Activated CD4-positive, alpha-beta T cell treated with anti-CD3 and anti-CD28 coated beads, Interleukin-2, amount 50 U/mL, for 24 hours (primary cell): ENCODE measurements at regions not wholly inside any gene's neighbourhood (a gene's known extent, or its start where the extent isn't known, plus 50 kb on each side); places are given as distances from the start of the nearest gene placed in this dataset.

Source experiments
- DNase-seq, 2 donors: peaks; one replicate each; pipeline ENCODE4 v3.0.0-alpha.2; 2020; ENCODE audit warnings: low read depth in 1 of 2, low spot score in 1 of 2

DNA sequence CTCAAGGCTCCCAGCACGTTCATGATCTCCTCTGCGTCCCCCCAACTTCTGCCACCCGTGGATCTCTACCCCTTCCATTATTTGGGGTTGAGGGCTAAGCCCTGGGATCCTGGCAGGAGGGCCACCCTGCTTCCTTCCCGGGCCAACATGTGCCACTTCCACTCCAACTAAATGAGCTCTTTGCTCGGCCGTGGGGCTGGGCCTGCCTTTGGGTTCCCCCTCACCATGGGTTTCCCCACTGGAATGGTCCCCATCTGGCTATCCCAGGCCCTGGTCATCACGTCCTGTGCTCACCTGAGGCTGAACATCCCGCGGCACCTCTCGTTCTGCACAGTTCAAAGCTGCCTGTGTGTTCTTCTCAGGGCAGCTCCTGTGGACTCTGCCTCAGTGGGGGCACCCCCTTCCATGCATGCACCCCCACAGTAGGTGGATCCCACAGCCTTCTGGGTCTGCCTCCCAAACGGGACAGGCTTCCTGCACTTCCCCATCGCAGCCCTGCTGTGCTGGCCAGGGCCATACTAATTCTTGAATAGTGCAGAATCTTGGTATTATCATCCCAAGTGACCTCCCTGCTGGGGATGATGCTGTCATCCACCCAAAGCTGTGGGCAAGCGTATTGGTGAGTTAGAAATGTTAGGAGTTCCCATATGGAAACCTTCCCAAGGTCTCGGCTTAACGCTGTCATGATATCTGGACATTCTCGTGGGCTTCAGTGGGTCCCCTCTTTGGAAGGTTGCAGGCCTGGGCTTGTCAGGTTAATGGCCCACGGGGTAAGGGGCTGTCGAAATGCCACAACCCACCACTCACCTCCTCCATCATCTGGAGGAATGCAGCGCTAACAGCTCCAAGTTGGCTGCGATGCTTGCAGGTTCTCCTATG, 150.5 kb upstream of the TWIST2 start:
- no peak for DNase-seq

DNA sequence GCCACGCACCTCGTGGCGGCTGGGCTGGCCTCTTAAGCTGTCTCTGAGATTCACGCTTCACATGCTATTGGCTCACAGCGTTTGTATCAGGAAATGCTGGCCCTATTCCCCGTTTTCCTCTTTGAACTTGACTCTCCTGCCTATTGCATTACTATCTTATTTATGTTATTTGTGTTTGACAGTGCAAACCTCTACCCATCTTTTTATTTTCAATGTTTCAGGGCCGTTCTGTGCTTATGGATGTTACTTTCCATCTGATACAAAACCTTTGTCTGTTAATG, 149.9 kb upstream of the TWIST2 start:
- DNase-seq, result no peak

DNA sequence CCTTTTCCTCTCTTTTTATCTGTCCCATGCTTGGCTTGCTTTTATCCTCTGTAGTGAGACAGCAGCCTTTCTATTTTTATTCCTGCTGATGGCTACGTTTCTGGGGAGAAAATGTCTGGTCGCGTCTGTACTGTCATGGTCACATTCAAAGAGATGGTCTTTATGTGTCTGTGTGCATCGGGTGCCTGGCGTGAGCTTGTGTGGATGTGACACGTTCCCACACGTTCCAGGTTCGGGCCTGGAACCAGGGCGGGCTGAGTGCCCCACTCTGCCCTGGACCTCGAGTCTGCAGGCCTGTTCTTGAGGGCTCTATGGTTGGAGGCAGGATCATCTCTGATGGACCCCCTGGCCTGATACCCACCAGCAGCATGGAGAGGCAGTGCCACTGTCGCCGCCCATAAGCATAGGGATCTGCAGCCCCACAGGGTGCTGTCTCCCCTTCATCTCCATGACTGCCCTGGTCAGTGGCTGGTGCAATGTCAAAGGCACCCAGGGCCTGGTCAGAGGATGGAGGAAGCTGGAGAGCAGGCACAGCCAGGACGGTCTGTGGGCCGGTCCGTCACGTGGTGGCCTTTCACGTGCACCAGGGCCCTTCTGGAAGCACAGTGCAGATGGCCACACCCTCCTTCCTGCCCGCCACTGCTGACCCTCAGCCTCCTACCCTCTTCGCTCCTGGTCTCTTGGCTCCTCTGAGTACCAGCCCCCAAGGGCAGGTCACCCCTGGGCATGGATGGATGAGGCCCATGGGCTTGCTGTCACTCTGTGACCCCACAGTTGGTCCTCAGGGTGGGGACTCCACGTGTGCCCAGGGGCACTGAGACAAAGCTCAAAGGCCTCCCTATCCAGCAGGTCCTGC, 149.2 kb upstream of the TWIST2 start:
- no peak for DNase-seq

DNA sequence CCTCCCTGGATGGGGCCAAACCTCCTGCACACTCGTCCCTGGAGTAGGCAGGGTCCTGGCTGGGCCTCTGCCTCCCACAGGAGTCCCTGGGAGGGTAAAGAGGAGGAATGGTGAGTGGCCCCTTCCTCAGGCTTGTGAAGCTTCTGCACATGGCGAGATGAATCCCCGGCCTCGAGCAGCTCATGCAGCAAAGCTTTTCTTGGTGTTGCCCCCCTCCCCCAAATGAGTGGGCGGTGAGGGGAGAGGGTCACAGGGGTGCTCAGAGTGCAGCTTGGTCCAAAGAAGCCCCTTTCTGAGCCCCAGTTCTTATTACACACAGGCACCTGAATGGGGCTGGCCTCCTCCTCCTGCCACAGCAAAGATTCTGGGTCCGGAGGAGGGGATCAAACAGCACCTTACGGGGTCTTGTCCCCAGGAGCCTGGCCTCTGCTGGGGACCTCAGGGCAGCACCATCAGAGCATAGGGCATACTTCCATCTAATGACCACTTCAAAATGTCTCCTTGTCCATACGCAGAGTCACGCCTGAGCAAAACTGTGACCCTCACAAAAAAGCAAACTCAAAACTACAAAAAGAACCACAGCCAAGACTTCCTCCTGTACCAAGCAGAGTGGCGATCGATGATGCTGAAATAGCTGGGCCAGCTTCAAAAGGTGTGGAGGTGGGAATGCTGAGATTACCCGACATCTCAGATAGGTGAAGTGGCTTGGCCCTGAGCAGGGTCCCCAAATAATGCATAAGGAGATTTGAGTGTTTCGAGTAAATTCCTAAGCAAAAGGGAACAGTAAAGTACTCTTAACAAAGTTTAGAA, 148.4 kb upstream of the TWIST2 start:
- no peak for DNase-seq

DNA sequence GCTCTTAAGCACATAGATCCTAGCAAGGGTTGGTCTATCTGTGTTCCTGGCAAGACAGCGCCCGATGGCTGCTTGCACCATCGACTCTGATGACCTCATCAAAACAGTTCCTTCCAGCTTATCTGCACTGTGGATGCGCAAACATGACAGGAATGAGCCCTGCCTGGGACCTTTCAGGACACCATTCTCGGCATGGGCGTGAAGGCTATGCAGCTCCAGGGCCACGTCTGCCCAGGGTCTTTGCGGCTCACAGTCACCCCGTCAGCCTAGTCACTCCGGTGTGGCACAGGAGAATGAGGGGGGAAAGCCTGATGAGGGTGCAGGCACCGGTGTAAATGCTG, 147.8 kb upstream of the TWIST2 start:
- no peak for DNase-seq

DNA sequence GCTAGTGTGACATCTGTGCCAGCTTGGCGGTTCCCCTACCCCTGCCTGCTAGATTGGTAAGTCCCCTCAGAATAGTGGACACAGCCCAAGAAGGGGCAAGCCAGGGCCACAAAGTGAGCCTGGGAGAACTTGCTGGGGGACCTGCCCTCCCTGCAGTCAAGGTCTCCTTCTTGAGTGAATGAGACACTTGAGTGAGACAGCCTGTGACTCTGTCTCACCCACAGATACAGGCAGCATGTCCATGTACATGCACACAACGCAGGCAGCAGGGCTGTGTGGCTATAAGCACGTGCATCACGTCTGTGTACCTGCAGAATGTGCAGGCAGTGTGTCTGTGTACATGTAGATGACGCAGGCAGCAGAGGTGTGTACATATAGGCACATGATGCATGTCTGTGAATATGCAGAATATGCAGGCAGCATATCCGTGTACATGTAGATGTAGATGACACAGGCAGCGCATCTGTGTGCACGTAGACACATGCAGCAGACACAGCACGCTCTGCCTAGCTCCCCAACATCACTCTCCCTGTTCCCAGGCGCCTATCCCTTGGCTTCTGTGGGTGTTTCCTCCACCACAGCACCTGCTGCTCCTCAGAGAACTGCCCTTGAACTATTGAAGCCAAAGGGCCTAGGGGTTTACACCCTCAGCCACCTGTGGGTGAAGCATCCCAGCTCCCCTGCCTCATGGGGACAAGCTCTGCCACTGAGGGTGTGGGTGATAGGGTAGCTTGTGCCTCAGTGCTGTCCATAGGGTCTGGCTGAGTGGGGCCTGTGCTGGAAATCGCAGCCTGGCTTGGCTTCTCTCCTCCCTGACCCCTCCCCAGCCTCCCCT, 147.2 kb upstream of the TWIST2 start:
- no peak for DNase-seq

DNA sequence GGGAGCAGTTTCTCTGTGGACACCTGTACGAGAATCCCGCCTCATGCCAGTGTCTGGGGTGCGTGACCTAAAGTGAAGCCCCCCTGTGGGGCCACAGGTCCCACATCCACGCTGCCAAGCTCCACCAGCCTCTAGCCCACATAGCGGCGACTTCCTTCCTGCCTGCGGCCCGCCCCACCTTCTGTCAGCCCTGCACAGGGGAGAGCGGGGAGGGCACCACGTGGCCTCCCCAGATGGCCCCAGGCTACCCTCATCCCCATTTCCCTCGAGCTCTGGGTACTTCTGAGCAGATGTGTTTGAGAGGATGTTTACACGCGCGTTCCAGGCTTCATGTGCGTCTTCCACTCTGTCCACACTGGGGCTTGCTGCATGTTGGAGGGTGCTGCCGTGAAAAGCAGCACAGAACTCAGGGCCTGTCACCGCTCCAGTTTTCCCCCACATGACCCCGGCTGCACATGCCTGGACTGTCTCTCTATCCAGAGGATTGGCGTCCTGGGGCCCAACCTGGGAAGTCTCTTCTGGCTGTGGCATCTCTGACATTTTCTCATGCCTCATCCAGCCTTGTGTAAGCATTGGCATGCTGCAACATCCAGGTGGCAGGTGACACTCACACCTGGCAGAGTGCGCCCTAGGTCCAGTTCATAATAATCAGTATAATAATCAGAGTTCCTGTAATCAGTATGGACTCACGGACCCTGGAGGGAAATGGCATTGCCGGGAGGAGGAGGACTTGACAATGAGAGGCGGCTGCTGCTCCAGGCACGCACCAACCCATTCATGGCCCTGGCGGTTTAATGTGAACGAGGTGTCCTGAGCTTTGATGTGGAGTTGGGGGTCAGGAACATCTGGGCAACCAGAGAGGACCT, 146.3 kb upstream of the TWIST2 start:
- DNase-seq, result no peak

DNA sequence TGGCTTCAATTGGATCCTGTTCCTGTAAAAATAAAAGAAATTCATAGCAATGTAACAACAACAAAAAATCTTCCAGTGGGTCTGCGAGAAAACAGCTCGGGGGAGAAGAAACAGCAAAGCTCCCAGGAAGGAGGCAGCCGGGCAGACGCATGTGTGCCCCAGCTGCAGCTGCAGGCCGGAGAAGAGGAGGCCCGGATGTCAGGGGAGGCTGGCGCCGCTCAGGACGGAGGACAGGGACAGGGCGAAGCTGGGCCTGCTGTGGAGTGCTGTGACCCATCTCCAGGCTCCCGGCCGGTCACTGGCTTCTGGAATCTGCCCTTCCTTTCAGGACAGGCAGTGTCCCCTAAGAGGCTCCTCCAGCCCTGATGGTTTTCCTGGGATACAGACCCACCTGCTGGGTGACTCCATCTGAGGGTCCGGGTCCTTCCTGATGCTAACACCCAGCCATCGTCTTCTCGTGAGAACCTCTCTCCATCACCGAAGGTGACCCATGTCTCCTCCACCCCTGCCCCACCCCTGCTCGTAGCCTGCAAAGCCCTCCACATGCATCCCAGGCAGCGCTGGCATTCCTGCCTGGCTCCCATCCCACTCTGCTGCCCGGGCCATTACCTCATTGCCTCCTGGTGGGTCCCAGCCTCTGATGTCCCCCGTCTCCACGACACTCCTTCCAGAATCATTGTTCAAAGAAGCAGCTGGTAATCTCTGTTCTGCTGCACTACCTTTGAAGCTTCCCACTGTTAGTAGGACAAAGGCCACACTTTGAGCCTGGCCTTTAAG, 145.4 kb upstream of the TWIST2 start:
- DNase-seq, result no peak

DNA sequence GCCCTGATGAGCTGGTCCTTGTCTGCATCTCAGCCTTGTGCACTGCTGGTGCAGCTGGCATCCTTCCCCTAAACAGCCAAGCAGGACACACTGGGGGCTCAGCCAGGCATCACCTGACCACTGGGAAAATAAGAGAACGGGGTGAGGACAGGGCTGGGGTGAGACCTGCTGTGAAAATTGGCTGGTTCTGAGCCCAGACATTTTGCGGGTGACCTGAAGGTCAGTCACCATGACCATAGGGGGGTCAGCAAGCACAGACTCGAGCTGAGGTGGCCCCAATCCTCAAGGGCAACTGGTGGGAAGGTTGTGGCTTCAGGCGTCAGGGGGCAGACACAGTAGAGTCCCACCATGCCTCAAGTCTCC, 144.9 kb upstream of the TWIST2 start:
- no peak for DNase-seq

DNA sequence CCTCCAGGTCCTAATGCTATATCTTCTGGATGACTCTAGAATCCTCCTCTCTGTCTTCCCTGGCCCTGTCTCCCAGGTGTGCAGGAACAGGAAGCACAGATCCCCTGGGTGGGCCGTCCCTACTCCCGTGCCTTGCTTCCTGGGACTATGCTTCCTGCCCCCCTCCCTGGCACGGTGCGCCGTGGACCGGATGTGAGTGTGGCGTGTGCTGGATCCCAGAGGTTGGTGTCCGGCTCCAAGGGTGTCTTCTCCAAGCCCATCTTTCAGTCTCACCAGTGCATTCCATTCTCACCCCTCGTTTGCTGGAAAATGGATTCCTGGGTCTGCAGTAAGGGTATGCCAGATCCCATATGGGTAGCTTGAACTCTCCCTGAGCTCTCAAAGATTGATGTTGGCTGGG, 144.4 kb upstream of the TWIST2 start:
- no peak for DNase-seq

DNA sequence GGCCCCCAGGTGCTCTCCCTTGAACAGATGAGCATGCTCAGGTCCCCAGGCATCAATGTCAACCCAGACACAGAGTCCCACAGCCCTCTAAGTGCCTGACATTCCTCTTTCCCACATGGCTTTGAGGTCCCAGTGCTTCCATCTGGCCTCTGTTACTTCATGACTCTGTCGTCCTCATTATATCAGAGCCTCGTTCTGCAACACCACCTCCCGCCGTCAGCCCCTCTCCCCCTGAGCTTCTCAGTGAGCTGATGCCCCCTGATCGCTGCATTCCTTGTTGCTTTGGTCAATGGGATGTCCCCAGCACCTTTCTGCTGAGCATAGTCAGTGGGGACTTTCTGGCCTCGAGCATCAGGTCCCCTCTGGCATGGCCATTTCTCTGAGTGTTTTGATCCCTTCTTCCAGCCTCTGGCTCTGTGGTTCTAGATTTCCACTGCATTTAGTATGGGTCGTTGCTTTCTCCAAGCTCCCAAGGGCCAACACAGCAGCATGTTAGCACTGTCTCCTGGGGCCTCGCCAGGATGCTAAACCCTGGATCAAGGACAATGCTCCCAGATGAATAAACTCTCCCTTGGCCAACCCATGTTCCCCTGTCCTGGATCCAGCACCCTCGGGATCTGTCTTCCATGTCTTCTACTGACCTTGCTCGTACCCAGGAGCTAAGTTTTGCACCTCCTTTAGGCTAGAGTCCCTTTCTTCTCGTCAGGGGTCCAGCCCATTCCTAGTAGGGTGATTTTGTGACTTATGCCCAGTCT, 143.2 kb upstream of the TWIST2 start:
- DNase-seq, result no peak

DNA sequence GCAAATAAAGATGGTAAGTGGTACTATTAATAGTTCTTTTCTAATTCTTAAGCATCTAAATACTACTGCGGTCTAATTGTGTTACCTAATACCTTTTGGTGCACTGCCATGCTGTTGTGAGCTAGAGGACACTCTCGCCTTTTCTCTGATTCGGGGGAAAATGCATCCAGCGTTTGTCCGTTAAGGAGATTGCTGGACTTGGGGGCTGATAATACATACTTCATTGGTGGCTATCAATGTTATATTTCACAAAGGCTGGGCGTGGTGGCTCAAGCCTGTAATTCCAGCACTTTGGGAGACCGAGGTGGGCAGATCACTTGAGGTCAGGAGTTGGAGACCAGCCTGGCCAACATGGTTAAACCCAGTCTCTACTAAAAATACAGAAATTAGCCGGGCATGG, 141.7 kb upstream of the TWIST2 start:
- no peak for DNase-seq

DNA sequence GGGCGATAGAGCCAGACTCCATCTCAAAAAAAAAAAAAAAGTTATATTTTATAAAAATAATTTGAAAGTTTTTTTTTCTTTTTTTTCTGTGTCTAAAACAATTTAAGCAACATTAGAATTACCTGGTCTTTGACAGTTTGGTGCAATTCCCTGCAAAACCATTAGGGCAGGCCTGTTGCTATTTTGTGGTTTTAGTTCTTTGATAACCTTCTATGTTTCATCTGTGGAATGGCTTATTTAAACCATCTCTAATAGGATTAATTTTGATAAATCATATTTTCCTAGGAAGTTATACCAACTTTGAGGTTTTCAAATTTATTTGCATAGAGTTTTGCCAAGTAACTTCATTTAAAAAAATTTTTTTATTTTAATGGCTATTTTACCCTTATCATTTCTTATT, 141.2 kb upstream of the TWIST2 start:
- no peak for DNase-seq

DNA sequence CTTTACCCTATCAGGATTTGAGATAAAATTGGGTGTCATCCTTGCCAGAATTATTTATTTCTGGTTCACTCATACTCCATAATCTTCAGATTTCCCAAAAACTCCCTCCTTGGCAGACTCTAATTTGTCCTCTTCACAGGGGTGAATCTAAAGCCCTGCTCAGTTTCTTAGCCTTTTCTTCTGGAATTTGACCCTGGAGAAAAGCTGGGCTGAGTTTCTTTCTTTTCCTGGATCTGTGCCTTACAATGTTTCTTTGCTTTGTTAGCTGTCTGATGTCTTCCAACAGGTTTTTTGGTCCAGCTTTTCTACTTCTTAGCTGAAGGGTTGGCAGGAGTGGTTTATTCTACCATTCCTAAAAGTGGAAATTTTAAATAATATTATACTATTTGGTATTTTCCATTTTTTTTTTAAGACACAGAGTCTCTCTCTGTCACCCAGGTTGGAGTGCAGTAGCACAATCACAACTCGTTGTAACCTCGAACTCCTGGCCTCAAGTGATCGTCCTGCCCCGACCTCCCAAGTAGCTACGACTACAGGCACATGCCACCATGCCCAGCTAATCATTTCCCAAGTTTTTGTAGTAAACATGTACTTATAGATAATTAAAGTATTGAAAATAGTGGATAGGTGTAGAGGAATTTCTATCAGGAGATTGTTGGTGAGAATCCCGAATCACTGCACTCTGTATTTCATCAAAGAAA, 138.4 kb upstream of the TWIST2 start:
- DNase-seq, result no peak

DNA sequence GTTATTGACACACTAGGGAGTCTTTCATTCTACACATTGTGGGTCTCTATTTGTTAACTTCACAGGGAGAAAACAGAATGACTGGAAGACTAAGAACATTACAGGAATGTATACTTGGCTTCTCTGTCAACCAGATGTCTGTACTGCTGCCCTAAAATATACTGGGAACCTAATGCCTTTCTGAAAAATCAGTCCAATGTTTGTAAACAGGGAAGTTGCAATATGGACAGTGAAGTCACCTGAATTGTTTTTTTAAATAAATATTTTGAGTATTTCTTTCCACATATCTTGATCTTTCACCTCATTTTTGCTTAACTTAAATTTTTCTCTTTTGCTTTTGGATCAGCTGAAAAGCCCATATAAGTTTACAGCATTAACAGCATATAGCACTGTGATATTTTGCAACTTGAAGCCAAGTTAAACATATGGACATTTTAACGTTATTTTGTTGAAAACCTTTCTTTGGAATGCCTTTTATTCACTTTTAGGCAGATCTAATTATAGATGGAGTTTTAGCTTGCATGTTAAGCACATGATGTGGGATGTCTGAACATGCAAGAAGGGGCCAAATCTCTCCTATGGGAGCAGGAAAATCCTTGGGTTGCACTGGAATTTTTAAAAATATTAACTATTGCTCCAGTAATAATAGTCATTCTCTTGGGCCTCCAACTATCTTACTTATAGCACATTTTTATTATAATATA, 137.7 kb upstream of the TWIST2 start:
- DNase-seq, result no peak

DNA sequence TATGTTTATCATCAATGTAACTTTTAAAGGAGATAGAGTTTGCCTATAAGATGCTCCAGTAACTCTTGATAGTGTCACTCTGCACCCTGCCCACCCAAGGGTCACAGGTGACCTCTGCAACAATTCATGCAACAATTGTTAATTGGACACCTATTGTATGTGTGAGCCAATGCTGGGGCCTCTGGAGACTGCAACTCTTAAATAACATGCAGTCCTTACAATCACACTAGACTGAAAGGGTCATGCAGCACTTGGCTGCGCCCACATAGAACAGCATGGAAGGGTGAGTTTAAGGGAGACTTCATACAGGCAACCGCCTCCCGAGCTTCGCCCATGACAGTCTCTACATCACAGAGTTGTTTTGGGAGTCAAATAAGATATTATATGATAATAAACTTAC, 137.1 kb upstream of the TWIST2 start:
- no peak for DNase-seq

DNA sequence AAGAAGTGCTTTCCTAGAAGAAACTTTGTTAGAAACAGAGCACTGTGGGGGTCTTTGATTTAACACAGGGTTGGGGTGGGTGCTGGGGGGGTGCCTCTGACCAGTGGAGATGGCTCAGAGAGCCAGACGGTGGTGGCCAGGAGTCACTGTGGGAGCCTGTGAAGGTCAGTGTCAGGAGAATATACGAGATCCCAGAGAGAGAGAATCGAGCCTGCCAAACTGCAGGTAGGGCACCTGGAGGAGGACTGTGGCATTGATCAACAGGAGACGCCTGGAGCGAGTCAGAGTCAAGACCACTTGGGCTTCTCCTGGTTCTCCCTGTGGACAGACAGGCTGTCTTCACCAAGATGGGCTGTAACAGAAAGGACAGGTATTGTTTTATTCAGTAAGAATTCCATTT, 136.5 kb upstream of the TWIST2 start:
- DNase-seq, result no peak
